GM06990 (cell line): ENCODE measurements at regions not wholly inside any gene's neighbourhood (a gene's known extent, or its start where the extent isn't known, plus 50 kb on each side); places are given as distances from the start of the nearest gene placed in this dataset.

Experiments used
- DNase-seq: peaks from one replicate; pipeline ENCODE4 v3.0.0-alpha.2; 2011; ENCODE audit not compliant: insufficient read length; ENCODE audit errors: extremely low read depth
- H3K27me3 ChIP-seq: replicated peaks from 2 replicates; pipeline ENCODE4 v1.6.0; 2011; ENCODE audit warnings: low read length; ENCODE audit not compliant: control insufficient read depth, insufficient read depth
- H3K36me3 ChIP-seq: 2 replicates; pipeline ENCODE4 v1.5.1; 2011; ENCODE audit warnings: low read length; ENCODE audit not compliant: control insufficient read depth, insufficient read depth
- H3K4me3 ChIP-seq: replicated peaks from 2 replicates; pipeline ENCODE4 v1.5.1; 2011; ENCODE audit warnings: low read depth, mild to moderate bottlenecking, control low read depth, low read length
- CTCF ChIP-seq: IDR thresholded peaks from 2 replicates; pipeline ENCODE4 v1.5.1; 2011; ENCODE audit warnings: low read length, control low read depth, mild to moderate bottlenecking, inconsistent platforms; ENCODE audit not compliant: insufficient read depth, poor library complexity, severe bottlenecking

- no peak for DNase-seq
- H3K27me3 ChIP-seq = no peaks in the 10 kb centered on the region
- no peak for TF ChIP-seq CTCF
Measured at GRCh38 chr18:4869155-4869554, 327.9 kb downstream of the AKAIN1 start.

GRCh38 chr18:4858379-4859127, 338.5 kb downstream of the AKAIN1 start:
- DNase-seq = no peak
- no peaks in the 10 kb centered on the region for H3K27me3 ChIP-seq
- TF ChIP-seq CTCF = no peak
- H3K4me3 ChIP-seq = no peak overlapping the region
- no peaks in the 10 kb centered on the region for H3K36me3 ChIP-seq

More at GRCh38 chr18:4869155-4869554, 327.9 kb downstream of the AKAIN1 start:
- Histone ChIP-seq H3K36me3 (no peaks in the 10 kb centered on the region), H3K4me3 (no peak overlapping the region)

GRCh38 chr18:4854671-4855070, 342.4 kb downstream of the AKAIN1 start:
- no peaks in the 10 kb centered on the region for H3K36me3 ChIP-seq
- no peak overlapping the region for H3K4me3 ChIP-seq
- no peak for TF ChIP-seq CTCF
- no peak for DNase-seq
- no peaks in the 10 kb centered on the region for H3K27me3 ChIP-seq

GRCh38 chr18:4851301-4851976, 345.6 kb downstream of the AKAIN1 start:
- Histone ChIP-seq H3K4me3 (no peak overlapping the region), H3K27me3 (no peaks in the 10 kb centered on the region), H3K36me3 (no peaks in the 10 kb centered on the region)
- TF ChIP-seq CTCF = no peak
- no peak for DNase-seq

GRCh38 chr18:4847056-4847455, 350.0 kb downstream of the AKAIN1 start:
- DNase-seq = no peak
- no peaks in the 10 kb centered on the region for H3K27me3 ChIP-seq
- H3K36me3 ChIP-seq = no peaks in the 10 kb centered on the region
- H3K4me3 ChIP-seq = no peak overlapping the region
- no peak for TF ChIP-seq CTCF
